Neuronal stem cell (in vitro differentiated cells): ENCODE measurements at regions not wholly inside any gene's neighbourhood (a gene's known extent, or its start where the extent isn't known, plus 50 kb on each side); places are given as distances from the start of the nearest gene placed in this dataset.

Source experiments
- DNase-seq: peaks from one replicate; pipeline ENCODE4 v3.0.0-alpha.2; 2013; ENCODE audit warnings: low spot score
- H2AFZ ChIP-seq: one replicate; pipeline ENCODE4 v1.6.1; 2013; ENCODE audit warnings: mild to moderate bottlenecking, low read length, inconsistent platforms
- H2AK5ac ChIP-seq: 2 replicates; pipeline ENCODE4 v1.6.1; 2013; ENCODE audit warnings: low read depth, mild to moderate bottlenecking, inconsistent platforms, low read length, moderate library complexity, mixed read lengths
- H2BK120ac ChIP-seq: 2 replicates; pipeline ENCODE4 v1.6.1; 2013; ENCODE audit warnings: low read depth, mild to moderate bottlenecking, inconsistent platforms, low read length, moderate library complexity, mixed read lengths
- H2BK12ac ChIP-seq: one replicate; pipeline ENCODE4 v1.6.1; 2013; ENCODE audit warnings: low read length, inconsistent platforms
- H2BK15ac ChIP-seq: 2 replicates; pipeline ENCODE4 v1.6.1; 2013; ENCODE audit warnings: mild to moderate bottlenecking, low read length, inconsistent platforms, mixed read lengths
- H2BK5ac ChIP-seq: one replicate; pipeline ENCODE4 v1.6.1; 2013; ENCODE audit warnings: inconsistent platforms, mild to moderate bottlenecking, low read length, moderate library complexity
- H3K14ac ChIP-seq: one replicate; pipeline ENCODE4 v1.6.1; 2013; ENCODE audit warnings: low read length, inconsistent platforms
- H3K18ac ChIP-seq: 2 replicates; pipeline ENCODE4 v1.6.1; 2013; ENCODE audit warnings: low read length, inconsistent platforms
- H3K23ac ChIP-seq: 2 replicates; pipeline ENCODE4 v1.6.1; 2013; ENCODE audit warnings: low read depth, mild to moderate bottlenecking, mixed read lengths, low read length, inconsistent platforms; ENCODE audit not compliant: poor library complexity
- H3K27ac ChIP-seq: replicated peaks from 3 replicates; pipeline ENCODE4 v1.5.1; 2013; ENCODE audit warnings: low read length, inconsistent platforms
- H3K27me3 ChIP-seq, 3 experiments: 2 replicates each; pipeline ENCODE4 v1.6.1; 2013; ENCODE audit warnings: low read length in 3 of 3, mild to moderate bottlenecking in 2 of 3, inconsistent platforms in 1 of 3, low read depth in 1 of 3, mixed read lengths in 1 of 3, moderate library complexity in 1 of 3; ENCODE audit not compliant: control insufficient read depth in 3 of 3, insufficient read depth in 3 of 3
- H3K36me3 ChIP-seq, 2 donors: replicated peaks in 1 of 2; 2 replicates each; pipeline ENCODE4 v1.6.1; 2013; ENCODE audit warnings: low read length in 2 of 2; ENCODE audit not compliant: control insufficient read depth in 2 of 2, insufficient read depth in 2 of 2
- H3K4ac ChIP-seq: 2 replicates; pipeline ENCODE4 v1.6.1; 2013; ENCODE audit warnings: inconsistent platforms, mild to moderate bottlenecking, low read length, moderate library complexity
- H3K4me1 ChIP-seq, 2 donors: 1 replicate in 1 of 2; 2 replicates in 1 of 2; pipeline ENCODE4 v1.6.1; 2013; ENCODE audit warnings: low read length in 2 of 2, low read depth in 1 of 2; ENCODE audit not compliant: control insufficient read depth in 2 of 2, insufficient read depth in 1 of 2
- H3K4me2 ChIP-seq: one replicate; pipeline ENCODE4 v1.6.1; 2013; ENCODE audit warnings: mild to moderate bottlenecking, low read length, inconsistent platforms; ENCODE audit not compliant: insufficient read depth, poor library complexity, severe bottlenecking
- H3K4me3 ChIP-seq, 2 donors: 2 replicates each; pipeline ENCODE4 v1.5.1; 2013; ENCODE audit warnings: low read length in 2 of 2, mild to moderate bottlenecking in 2 of 2, inconsistent platforms in 1 of 2, moderate library complexity in 1 of 2
- H3K79me1 ChIP-seq: one replicate; pipeline ENCODE4 v1.6.1; 2013; ENCODE audit warnings: low read depth, mild to moderate bottlenecking, inconsistent platforms, low read length, moderate library complexity
- H3K9ac ChIP-seq: one replicate; pipeline ENCODE4 v1.6.1; 2013; ENCODE audit warnings: mild to moderate bottlenecking, low read depth, low read length, inconsistent platforms; ENCODE audit not compliant: poor library complexity
- H3K9me3 ChIP-seq, 2 donors: replicated peaks in 1 of 2; 2 replicates each; pipeline versions ENCODE3 to v1.6.1; 2013; ENCODE audit warnings: low read length in 2 of 2, mild to moderate bottlenecking in 2 of 2, inconsistent platforms in 1 of 2, low read depth in 1 of 2, mixed read lengths in 1 of 2, moderate library complexity in 1 of 2; ENCODE audit not compliant: control insufficient read depth in 2 of 2, insufficient read depth in 1 of 2
- H4K8ac ChIP-seq: one replicate; pipeline ENCODE4 v1.6.1; 2013; ENCODE audit warnings: low read depth, mild to moderate bottlenecking, inconsistent platforms, low read length, moderate library complexity
- H4K91ac ChIP-seq: one replicate; pipeline ENCODE4 v1.6.1; 2013; ENCODE audit warnings: low read length, low read depth, mild to moderate bottlenecking, inconsistent platforms; ENCODE audit not compliant: poor library complexity
- WGBS, 2 donors: extraction: QIAGEN DNeasy Blood & Tissue Kit; methylation state at CpG; one replicate each; pipeline ENCODE4 v1.1.7; 2013; ENCODE audit warnings: missing lambda C conversion rate in 2 of 2, mixed read lengths in 1 of 2; ENCODE audit not compliant: insufficient read length in 2 of 2, insufficient replicate concordance in 1 of 2; ENCODE audit errors: extremely low coverage in 2 of 2; 5-methylcytosine and 5-hydroxymethylcytosine counted together

- Histone ChIP-seq H2AFZ (no peak overlapping the region), H3K9me3 (peaks cover 0 to 5% of the 10 kb centered on the region in 2 donors), H3K4ac (no peak overlapping the region), H3K23ac (no peak overlapping the region), H2BK12ac (no peak overlapping the region), H4K8ac (no peak overlapping the region), H3K18ac (no peak overlapping the region), H2BK15ac (no peak overlapping the region), H3K79me1 (no peaks in the 10 kb centered on the region), H3K9ac (no peak overlapping the region), H3K27me3 (peaks cover 0 to 4% (median 2%) of the 10 kb centered on the region in 3 experiments), H3K4me3 (peak overlapping the region in 1 of 2 donors; percentile 49), H3K4me1 (peaks cover 0 to 4% of the 10 kb centered on the region in 2 donors), H3K27ac (no peak overlapping the region), H2BK120ac (no peak overlapping the region), H2BK5ac (no peak overlapping the region), H3K36me3 (peaks cover 0 to 3% of the 10 kb centered on the region in 2 donors), H4K91ac (no peak overlapping the region), H3K14ac (no peak overlapping the region), H2AK5ac (no peak overlapping the region), H3K4me2 (no peak overlapping the region)
- DNase-seq = no peak
- no CpG with 5 or more reads among the region's 1 CpG for WGBS, 2 donors
Measured at GRCh38 chr17:74076446-74076845, 127.0 kb upstream of the RPL38 start.

- Histone ChIP-seq H3K4me2 (no peak overlapping the region), H2BK120ac (no peak overlapping the region), H3K9ac (no peak overlapping the region), H3K27me3 (peaks cover 0 to 6% (median 2%) of the 10 kb centered on the region in 3 experiments), H2BK15ac (no peak overlapping the region), H3K4me1 (peaks cover 0 to 4% of the 10 kb centered on the region in 2 donors), H4K91ac (no peak overlapping the region), H3K18ac (no peak overlapping the region), H2AFZ (no peak overlapping the region), H3K79me1 (no peaks in the 10 kb centered on the region), H3K36me3 (peaks cover 0 to 3% of the 10 kb centered on the region in 2 donors), H2BK5ac (no peak overlapping the region), H3K4ac (no peak overlapping the region), H3K27ac (no peak overlapping the region), H3K9me3 (peaks cover 0 to 5% of the 10 kb centered on the region in 2 donors), H3K14ac (no peak overlapping the region), H3K4me3 (no peak overlapping the region), H4K8ac (no peak overlapping the region), H2BK12ac (no peak overlapping the region), H2AK5ac (no peak overlapping the region), H3K23ac (no peak overlapping the region)
- DNase-seq = no peak
Measured at GRCh38 chr17:74077231-74077630, 126.2 kb upstream of the RPL38 start.

GRCh38 chr17:74078363-74078941 lies 125.0 kb upstream of the RPL38 start:
- H3K4me1 ChIP-seq = peaks cover 0 to 4% of the 10 kb centered on the region in 2 donors
- H3K27me3 ChIP-seq = peaks cover 0 to 12% (median 2%) of the 10 kb centered on the region in 3 experiments
- no peak overlapping the region for H3K23ac ChIP-seq
- no peak overlapping the region for H3K4ac ChIP-seq
- no peak for DNase-seq
- H2BK12ac ChIP-seq = peak overlapping the region; percentile 34
- H3K36me3 ChIP-seq = peaks cover 0 to 3% of the 10 kb centered on the region in 2 donors
- H3K14ac ChIP-seq = no peak overlapping the region
- no CpG with 5 or more reads among the region's 12 CpGs for WGBS, 2 donors
- H3K4me3 ChIP-seq = no peak overlapping the region
- H4K8ac ChIP-seq = no peak overlapping the region
- no peak overlapping the region for H4K91ac ChIP-seq
- H3K9ac ChIP-seq = no peak overlapping the region
- H2BK5ac ChIP-seq = peak overlapping the region; percentile 4
- no peak overlapping the region for H2AFZ ChIP-seq
- H3K4me2 ChIP-seq = no peak overlapping the region
- H2BK120ac ChIP-seq = no peak overlapping the region
- H2AK5ac ChIP-seq = no peak overlapping the region
- peak overlapping the region; percentile 44 for H3K18ac ChIP-seq
- H3K27ac ChIP-seq = no peak overlapping the region
- peaks cover 0 to 5% of the 10 kb centered on the region in 2 donors for H3K9me3 ChIP-seq
- no peaks in the 10 kb centered on the region for H3K79me1 ChIP-seq
- H2BK15ac ChIP-seq = no peak overlapping the region

DNA sequence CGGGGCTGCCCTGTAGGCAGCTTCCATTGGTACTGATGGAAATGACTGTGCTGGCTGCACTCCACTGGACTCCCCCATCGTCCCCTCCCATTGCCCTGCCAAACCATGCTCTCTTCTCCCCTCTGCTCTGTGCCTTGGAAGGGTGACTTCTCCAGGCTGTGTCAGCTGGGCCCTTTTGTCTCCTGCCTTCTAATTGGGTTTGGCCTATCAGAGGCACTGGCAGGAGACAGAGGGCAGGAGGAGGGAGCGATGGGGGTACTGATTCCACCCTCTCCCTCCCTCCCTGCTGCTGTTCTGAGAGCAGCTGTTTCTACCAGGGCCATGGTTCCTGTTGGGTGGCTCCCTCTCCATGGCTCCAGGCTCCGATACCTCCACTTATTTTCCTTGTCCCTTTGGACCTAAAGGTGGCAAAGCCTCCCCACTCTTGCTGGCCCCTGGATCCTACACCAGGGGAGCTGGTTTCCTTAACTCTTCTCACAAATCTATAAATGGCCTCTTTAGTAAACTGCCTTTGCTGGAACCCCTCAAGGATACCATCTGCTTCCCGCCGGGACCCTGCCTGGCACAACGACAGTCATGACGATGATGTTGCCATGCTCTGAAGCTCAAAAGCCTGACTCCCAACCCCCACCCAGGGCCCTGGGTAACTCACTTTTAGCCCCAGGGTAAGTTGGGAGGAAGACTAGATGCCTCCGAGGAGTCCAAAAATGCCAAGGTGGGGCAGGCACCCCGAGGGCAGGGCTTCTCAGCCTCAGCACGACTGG lies 123.8 kb upstream of the RPL38 start:
- Histone ChIP-seq H2BK15ac (no peak overlapping the region), H3K27me3 (peaks cover 0 to 12% (median 2%) of the 10 kb centered on the region in 3 experiments), H3K14ac (no peak overlapping the region), H2AK5ac (no peak overlapping the region), H2BK120ac (no peak overlapping the region), H3K79me1 (no peaks in the 10 kb centered on the region), H3K36me3 (peaks cover 0 to 3% of the 10 kb centered on the region in 2 donors), H2BK12ac (no peak overlapping the region), H3K27ac (no peak overlapping the region), H3K4me1 (peaks cover 0 to 4% of the 10 kb centered on the region in 2 donors), H3K23ac (no peak overlapping the region), H3K9ac (no peak overlapping the region), H3K9me3 (peaks cover 0 to 5% of the 10 kb centered on the region in 2 donors), H3K18ac (no peak overlapping the region), H3K4me2 (no peak overlapping the region), H4K8ac (no peak overlapping the region), H3K4ac (no peak overlapping the region), H2AFZ (no peak overlapping the region), H4K91ac (no peak overlapping the region), H3K4me3 (no peak overlapping the region), H2BK5ac (no peak overlapping the region)
- DNase-seq = no peak
- no CpG with 5 or more reads among the region's 11 CpGs for WGBS, 2 donors
